GM12878 (cell line): ENCODE measurements at regions not wholly inside any gene's neighbourhood (a gene's known extent, or its start where the extent isn't known, plus 50 kb on each side); places are given as distances from the start of the nearest gene placed in this dataset.

Experiments used
- ATAC-seq: fragments of 200-7000 bp; cut with Tn5 transposase; 3 replicates; pipeline ENCODE4 v1.9.1; 2020; ENCODE audit warnings: mild to moderate bottlenecking, moderate library complexity
- BruUV-seq: library from RNA; stranded (reverse); fragments of 400-500 nt; replicated peaks from 2 replicates; lab custom pipeline; 2021; lab: Mats Ljungman, UMichigan
- CTCF ChIA-PET: fragments of 300-600 bp; sonication (Branson Sonifier 250); formaldehyde crosslinking; extraction: SDS; loops from one replicate; lab custom pipeline; 2021; ENCODE audit warnings: inconsistent platforms; lab: Yijun Ruan, JAX
- POLR2A ChIA-PET: fragments of 350-600 bp; formaldehyde crosslinking; extraction: SDS; loops from one replicate; lab custom pipeline; 2021; ENCODE audit warnings: inconsistent platforms; lab: Charles Lee
- RAD21 ChIA-PET: fragments of 300-600 bp; sonication (Branson Sonifier 250); formaldehyde crosslinking; loops from one replicate; lab custom pipeline; 2023; ENCODE audit warnings: antibody characterized with exemption; ENCODE audit not compliant: unreplicated experiment; lab: Charles Lee
- SMC1A ChIA-PET: fragments of 300-600 bp; sonication (Branson Sonifier 250); formaldehyde crosslinking; loops from one replicate; lab custom pipeline; 2023; ENCODE audit not compliant: unreplicated experiment, uncharacterized antibody; lab: Charles Lee
- DNase-seq: peaks from one replicate; pipeline ENCODE4 v3.0.0-alpha.2; 2011; ENCODE audit warnings: low read depth, low spot score
- FAIRE-seq: peaks from 3 replicates; lab custom pipeline; 2011; peaks lifted over from hg19 to GRCh38; lab: Jason Lieb, UNC
- H2AFZ ChIP-seq: 2 replicates; pipeline ENCODE4 v1.6.0; 2011; ENCODE audit warnings: low read depth, low read length, control low read depth; ENCODE audit not compliant: control insufficient read depth
- H3K27ac ChIP-seq: 2 replicates; pipeline ENCODE4 v1.5.1; 2011; ENCODE audit warnings: control low read depth; ENCODE audit not compliant: control insufficient read depth, insufficient read depth
- H3K27me3 ChIP-seq, 2 experiments: replicated peaks in 1 of 2; 2 replicates each; pipeline versions ENCODE4 v1.6.0 to v1.6.1; 2011; ENCODE audit warnings: low read length in 1 of 2; ENCODE audit not compliant: control insufficient read depth in 2 of 2, insufficient read depth in 2 of 2
- H3K36me3 ChIP-seq, 2 experiments: 2 replicates each; pipeline ENCODE4 v1.5.1; 2011; ENCODE audit warnings: low read length in 1 of 2; ENCODE audit not compliant: control insufficient read depth in 2 of 2, insufficient read depth in 2 of 2
- H3K4me1 ChIP-seq: 2 replicates; pipeline ENCODE4 v1.6.1; 2011; ENCODE audit warnings: mild to moderate bottlenecking, low read length, moderate library complexity, mixed read lengths; ENCODE audit not compliant: control insufficient read depth, insufficient read depth
- H3K4me2 ChIP-seq: 2 replicates; pipeline ENCODE4 v1.6.0; 2011; ENCODE audit warnings: control low read depth; ENCODE audit not compliant: control insufficient read depth, insufficient read depth
- H3K4me3 ChIP-seq: fragments of 200-600 bp; sonication (generic); 2 replicates; pipeline ENCODE4 v1.5.1; 2016
- H3K79me2 ChIP-seq: 2 replicates; pipeline ENCODE4 v1.6.0; 2011; ENCODE audit warnings: low read length; ENCODE audit not compliant: control insufficient read depth, insufficient read depth
- H3K9ac ChIP-seq: 2 replicates; pipeline ENCODE4 v1.8.0; 2011; ENCODE audit warnings: low read length, control low read depth, mixed read lengths; ENCODE audit not compliant: control insufficient read depth, insufficient read depth
- H3K9me3 ChIP-seq: replicated peaks from 3 replicates; pipeline ENCODE4 v1.5.1; 2011; ENCODE audit warnings: mild to moderate bottlenecking, low read length; ENCODE audit not compliant: control insufficient read depth, insufficient read depth
- H4K20me1 ChIP-seq: 2 replicates; pipeline ENCODE4 v1.6.0; 2011; ENCODE audit not compliant: control insufficient read depth, insufficient read depth
- CBFB ChIP-seq: IDR thresholded peaks from 2 replicates; pipeline ENCODE4 v1.6.1; 2016; ENCODE audit warnings: antibody characterized with exemption, low read depth
- CBX3 ChIP-seq: fragments of 200-600 bp; sonication (generic); IDR thresholded peaks from 2 replicates; pipeline ENCODE4 v1.6.1; 2016; ENCODE audit warnings: low read depth, borderline replicate concordance
- FOS ChIP-seq: IDR thresholded peaks from 3 replicates; pipeline ENCODE4 v1.6.1; 2011; ENCODE audit warnings: borderline replicate concordance; ENCODE audit not compliant: insufficient read length; ENCODE audit errors: extremely low read depth
- NR2F1 ChIP-seq: fragments of 450-650 bp; conservative IDR thresholded peaks from 2 replicates; pipeline ENCODE4 v1.6.1; 2017; ENCODE audit warnings: mild to moderate bottlenecking
- SIX5 ChIP-seq: IDR thresholded peaks from 2 replicates; pipeline ENCODE4 v1.6.1; 2011; ENCODE audit warnings: mild to moderate bottlenecking, low read depth, low read length, moderate library complexity; ENCODE audit not compliant: severe bottlenecking
- WRNIP1 ChIP-seq: IDR thresholded peaks from 2 replicates; pipeline ENCODE4 v1.6.1; 2011; ENCODE audit warnings: low read depth, low read length, improper control_type of control experiment, borderline replicate concordance
- WGBS: methylation state at CpG from one replicate; pipeline ENCODE4 v1.1.6; 2016; ENCODE audit warnings: low lambda C conversion rate; ENCODE audit not compliant: insufficient replicate concordance, insufficient coverage; ENCODE audit errors: missing lambda C conversion rate; 5-methylcytosine and 5-hydroxymethylcytosine counted together
- in situ Hi-C: fragments of 300-500 bp; cut with MboI; formaldehyde crosslinking; loops from 9 replicates; pipeline ENCODE4 v1.14.3; 2018; ENCODE audit warnings: mixed read lengths
- intact Hi-C: fragments of 100-400 bp; cut with micrococcal nuclease; formaldehyde crosslinking; loops from one replicate; pipeline ENCODE4 v1.14.2; 2022; ENCODE audit not compliant: unreplicated experiment
- TF ChIP-seq, protein P1 (sequence below): fragments of 450-650 bp; IDR thresholded peaks from 2 replicates; pipeline ENCODE4 v1.6.1; 2017; ENCODE audit warnings: mild to moderate bottlenecking, moderate library complexity

- TF ChIP-seq, protein P1, sequence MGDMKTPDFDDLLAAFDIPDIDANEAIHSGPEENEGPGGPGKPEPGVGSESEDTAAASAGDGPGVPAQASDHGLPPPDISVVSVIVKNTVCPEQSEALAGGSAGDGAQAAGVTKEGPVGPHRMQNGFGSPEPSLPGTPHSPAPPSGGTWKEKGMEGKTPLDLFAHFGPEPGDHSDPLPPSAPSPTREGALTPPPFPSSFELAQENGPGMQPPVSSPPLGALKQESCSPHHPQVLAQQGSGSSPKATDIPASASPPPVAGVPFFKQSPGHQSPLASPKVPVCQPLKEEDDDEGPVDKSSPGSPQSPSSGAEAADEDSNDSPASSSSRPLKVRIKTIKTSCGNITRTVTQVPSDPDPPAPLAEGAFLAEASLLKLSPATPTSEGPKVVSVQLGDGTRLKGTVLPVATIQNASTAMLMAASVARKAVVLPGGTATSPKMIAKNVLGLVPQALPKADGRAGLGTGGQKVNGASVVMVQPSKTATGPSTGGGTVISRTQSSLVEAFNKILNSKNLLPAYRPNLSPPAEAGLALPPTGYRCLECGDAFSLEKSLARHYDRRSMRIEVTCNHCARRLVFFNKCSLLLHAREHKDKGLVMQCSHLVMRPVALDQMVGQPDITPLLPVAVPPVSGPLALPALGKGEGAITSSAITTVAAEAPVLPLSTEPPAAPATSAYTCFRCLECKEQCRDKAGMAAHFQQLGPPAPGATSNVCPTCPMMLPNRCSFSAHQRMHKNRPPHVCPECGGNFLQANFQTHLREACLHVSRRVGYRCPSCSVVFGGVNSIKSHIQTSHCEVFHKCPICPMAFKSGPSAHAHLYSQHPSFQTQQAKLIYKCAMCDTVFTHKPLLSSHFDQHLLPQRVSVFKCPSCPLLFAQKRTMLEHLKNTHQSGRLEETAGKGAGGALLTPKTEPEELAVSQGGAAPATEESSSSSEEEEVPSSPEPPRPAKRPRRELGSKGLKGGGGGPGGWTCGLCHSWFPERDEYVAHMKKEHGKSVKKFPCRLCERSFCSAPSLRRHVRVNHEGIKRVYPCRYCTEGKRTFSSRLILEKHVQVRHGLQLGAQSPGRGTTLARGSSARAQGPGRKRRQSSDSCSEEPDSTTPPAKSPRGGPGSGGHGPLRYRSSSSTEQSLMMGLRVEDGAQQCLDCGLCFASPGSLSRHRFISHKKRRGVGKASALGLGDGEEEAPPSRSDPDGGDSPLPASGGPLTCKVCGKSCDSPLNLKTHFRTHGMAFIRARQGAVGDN, result no peak
- TF ChIP-seq CBFB (no peak), FOS (no peak), CBX3 (no peak), NR2F1 (no peak)
These were observed 174.0 kb upstream of the AFDN start (continued) for GRCh38 chr6:167652701-167653095.

GRCh38 chr6:167653561-167653960, 173.2 kb upstream of the AFDN start:
- no peaks in the 10 kb centered on the region; the same call in 2 of the 3 replicates for H3K9me3 ChIP-seq
- no peak for ATAC-seq
- H4K20me1 ChIP-seq, result no peaks in the 10 kb centered on the region
- SMC1A ChIA-PET, result no interaction called here
- TF ChIP-seq SIX5, result no peak
- no peak for TF ChIP-seq WRNIP1
- TF ChIP-seq, all 136 proteins: peak for 0
- intact Hi-C loops, result no loop called here
- no TSS peak for BruUV-seq
- no peak overlapping the region for H2AFZ ChIP-seq
- ChIA-PET RAD21 (no interaction called here), POLR2A (no interaction called here), CTCF (no interaction called here)
- H3K4me1 ChIP-seq, result no peaks in the 10 kb centered on the region
- H3K27me3 ChIP-seq, result no peaks in the 10 kb centered on the region
- in situ Hi-C loops, result no loop called here
- FAIRE-seq (no peak), DNase-seq (no peak)
- no peak overlapping the region for H3K9ac ChIP-seq
- no peak overlapping the region for H3K4me2 ChIP-seq
- no peaks in the 10 kb centered on the region for H3K79me2 ChIP-seq
- no peak overlapping the region for H3K4me3 ChIP-seq
- H3K36me3 ChIP-seq, result no peaks in the 10 kb centered on the region
- 70% methylated on average over 23 of the region's 23 CpGs for WGBS
- no peak overlapping the region for H3K27ac ChIP-seq
